Astrocyte (in vitro differentiated cells and primary cell): ENCODE measurements at regions not wholly inside any gene's neighbourhood (a gene's known extent, or its start where the extent isn't known, plus 50 kb on each side); places are given as distances from the start of the nearest gene placed in this dataset.

Experiments
- CTCF ChIP-seq: IDR thresholded peaks from 2 replicates; pipeline ENCODE4 v1.5.1; 2011; ENCODE audit warnings: low read depth, mild to moderate bottlenecking, inconsistent platforms, low read length, moderate library complexity; ENCODE audit not compliant: insufficient read depth
- EZH2 ChIP-seq: IDR thresholded peaks from 2 replicates; pipeline ENCODE4 v1.6.1; 2012; ENCODE audit warnings: mild to moderate bottlenecking, low read length, inconsistent platforms; ENCODE audit not compliant: insufficient read depth

- TF ChIP-seq CTCF (no peak), EZH2 (no peak)
These were observed 233.4 kb downstream of the GPR37 start for GRCh38 chr7:124532166-124532565.
